Stimulated activated CD4-positive, alpha-beta T cell treated with anti-CD3 and anti-CD28 coated beads, TNF-alpha, amount 100 ng/mL, for 4 hours (primary cell): ENCODE measurements at regions not wholly inside any gene's neighbourhood (a gene's known extent, or its start where the extent isn't known, plus 50 kb on each side); places are given as distances from the start of the nearest gene placed in this dataset.
"Not testable (repeated sequence)": the region's sequence is repeated elsewhere in the genome, so short reads cannot be mapped to it uniquely, and the experiment has no call there.

ENCODE experiments used
- DNase-seq, 3 experiments: peaks; one replicate each; pipeline ENCODE4 v3.0.0-alpha.2; 2020; ENCODE audit warnings: low read depth in 3 of 3

DNA sequence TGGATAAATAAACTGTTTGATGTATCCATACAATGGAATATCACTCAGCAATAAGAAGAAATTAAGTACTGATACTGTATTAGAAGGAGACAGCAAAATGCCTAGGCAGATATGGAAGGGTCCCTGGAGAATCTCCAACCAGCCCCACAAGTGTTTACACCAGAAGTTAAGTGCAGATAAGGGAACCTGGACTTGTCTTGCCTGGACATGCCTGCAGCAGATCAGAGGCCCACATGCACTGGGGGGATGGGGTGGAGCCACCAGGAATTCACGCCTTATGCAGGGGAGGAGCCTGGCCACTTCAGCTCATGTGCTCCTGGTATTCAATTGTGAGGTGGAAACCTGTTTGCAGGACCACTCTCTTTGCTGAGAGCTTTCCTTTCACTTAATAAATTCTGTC lies 356.9 kb downstream of the TUBA3C start:
- DNase-seq, result not testable (repeated sequence)

DNA sequence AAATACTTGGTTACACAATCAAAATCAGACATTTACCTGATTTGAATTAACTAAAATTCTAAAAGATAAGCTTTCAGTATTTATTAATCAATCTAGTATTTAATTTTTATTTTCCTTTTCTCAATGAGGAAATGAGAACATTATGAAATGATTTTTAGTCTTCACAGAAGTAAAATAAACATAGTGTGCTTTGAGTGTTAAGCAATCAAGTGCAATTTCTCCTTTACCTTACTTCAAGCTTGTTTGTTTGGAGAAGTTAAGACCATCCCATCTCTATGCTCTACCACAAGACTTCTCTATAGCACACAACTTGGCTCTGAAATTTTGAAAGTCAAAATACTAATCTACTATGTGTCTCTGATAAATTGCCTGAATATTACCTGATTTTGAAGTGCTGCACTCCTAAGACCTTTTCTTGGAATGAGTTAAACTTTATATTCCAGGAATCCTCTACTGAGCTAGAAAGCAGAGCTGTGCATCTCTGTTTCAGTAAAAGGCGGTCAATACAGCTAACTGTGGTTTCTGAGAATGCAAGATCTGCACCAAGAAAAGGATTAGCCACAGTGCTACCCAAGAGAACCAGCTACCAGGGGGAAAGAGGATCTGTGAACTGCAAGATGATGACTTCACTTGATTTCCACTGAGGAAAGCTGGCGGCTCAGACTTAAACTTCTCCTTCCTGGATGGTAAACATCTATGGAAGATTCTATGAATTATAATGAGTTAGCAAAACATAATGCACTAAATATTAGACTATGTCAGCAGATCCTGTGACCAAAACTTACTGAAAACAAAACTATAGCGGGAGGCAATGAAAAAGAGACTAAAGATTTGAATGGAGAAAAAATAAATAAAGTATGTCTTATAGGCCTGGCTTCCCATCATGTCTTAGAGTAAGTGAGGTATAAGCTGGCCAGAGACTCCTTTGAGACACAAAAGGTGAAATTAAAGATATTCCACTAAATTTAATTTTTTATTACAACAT lies 358.7 kb downstream of the TUBA3C start:
- DNase-seq, result not testable (repeated sequence)

DNA sequence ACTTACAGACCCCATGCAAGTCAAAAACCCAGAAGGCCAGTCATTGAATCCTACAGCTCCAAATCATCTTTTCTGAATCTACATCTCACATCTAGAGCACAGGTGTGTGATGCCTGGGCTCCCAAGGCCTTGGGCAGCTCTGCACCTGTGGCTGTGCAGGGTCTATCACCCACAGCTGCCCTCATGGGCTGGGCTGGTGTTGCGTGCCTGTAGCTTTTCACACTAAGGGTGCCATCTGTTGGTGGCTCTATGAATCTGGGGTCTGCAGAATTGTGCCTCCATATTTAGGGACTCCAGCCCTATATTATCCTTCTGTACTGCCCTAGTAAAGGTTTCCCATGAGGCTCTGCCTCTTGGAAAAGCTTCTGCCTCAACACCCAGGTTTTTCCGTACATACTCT lies 407.6 kb downstream of the TUBA3C start:
- DNase-seq, result not testable (repeated sequence)

GRCh38 chr13:18741696-18742095 lies 439.9 kb downstream of the TUBA3C start:
- not testable (repeated sequence) for DNase-seq

DNA sequence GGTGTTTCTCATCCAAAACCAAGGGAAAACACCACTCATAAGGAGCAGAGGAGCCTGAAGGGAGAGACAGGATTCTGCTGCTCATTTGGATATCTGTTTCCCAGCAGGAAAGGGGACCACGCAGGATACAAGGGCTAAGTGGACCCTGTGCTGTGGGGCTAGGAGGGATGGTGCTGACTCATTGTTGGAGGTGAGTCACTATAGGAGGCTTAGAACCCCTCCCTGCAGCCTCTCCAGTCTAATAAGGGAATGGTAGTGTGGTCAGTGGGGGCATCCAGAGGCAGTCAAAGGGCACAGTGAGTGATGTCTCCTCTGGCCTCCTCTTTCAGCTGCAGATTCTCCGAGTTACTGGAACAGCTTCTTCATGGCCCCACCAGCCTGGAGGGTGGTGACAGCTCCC lies 442.3 kb downstream of the TUBA3C start:
- DNase-seq, result no peak

DNA sequence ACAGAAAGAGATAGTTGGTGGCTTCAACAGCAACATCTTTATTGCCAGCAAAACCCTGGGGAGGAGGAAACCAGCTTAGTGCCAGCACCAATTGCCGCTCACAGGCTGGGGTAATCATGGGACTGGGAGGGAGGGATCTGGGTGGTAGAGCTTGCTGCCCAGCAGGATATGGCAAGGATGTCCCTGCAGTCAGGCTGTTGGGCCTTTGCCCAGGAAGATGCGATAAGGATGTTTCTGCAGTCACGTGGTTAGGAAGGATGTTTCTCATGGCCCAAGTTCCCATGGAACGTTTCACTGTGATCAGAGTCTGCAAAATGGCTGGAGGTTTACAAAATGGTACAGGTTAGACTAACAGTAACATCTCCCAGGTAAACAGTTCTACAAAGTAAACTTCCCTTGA lies 443.5 kb downstream of the TUBA3C start:
- DNase-seq, result not testable (repeated sequence)

DNA sequence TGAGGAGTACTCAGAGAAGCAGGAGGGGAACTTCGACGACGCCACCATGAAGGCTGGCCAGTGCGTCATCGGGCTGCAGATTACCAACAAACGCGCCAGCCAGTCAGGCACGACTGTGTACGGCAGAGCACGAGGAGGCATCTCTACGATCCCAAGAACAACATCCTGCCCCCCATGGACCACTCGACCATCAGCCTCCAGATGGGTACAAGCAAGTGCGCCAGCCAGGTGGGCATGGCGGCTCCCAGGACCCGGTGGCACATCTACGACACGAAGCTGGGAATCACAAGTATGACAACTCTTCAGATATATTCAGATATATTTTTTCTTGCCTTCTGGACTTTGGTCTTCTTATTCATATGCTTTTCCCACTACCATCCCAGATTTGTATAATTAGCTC lies 454.5 kb downstream of the TUBA3C start:
- not testable (repeated sequence) for DNase-seq

DNA sequence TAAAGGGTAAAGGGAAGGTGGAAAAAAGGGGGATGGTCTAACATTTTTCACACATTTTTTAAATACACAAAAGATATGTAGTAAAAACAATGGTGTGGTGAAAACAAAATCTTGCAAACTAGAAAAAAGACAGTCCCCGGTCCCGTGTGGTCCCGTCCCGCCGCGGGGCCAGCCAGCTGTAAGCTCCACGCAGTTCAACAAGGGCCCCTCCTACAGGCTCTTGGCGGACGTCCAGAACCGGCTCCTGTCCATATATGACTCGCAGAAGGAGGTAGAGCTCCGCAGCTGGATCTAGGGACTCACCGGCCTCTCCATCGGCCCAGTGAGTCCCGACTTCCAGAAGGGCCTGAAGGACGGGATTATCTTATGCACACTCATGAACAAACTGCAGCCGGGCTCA lies 455.1 kb downstream of the TUBA3C start:
- DNase-seq, result not testable (repeated sequence)

- DNase-seq, result not testable (repeated sequence)
These were observed 456.3 kb downstream of the TUBA3C start for GRCh38 chr13:18725242-18725822.

DNA sequence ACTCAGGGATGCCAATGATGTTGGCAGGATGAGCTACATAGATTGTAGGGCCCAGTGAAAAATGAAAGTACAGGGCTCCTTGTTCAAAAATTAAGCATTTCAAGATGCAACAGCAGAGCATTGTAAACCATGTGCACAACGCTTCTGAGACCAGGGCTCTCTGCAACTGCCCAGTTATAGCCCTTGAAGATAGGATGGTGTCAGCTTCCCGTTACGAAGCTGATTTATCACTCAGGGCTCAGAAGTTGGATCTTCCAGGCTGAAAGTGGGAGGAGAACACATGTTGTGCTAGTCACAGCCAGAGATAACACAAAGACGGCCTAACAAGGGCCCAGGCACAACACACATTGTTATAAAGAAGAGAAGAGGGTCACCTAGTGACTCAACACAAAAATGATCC lies 466.7 kb downstream of the TUBA3C start:
- no peak for DNase-seq

GRCh38 chr13:18710673-18711072 lies 471.0 kb downstream of the TUBA3C start:
- not testable (repeated sequence) for DNase-seq

DNA sequence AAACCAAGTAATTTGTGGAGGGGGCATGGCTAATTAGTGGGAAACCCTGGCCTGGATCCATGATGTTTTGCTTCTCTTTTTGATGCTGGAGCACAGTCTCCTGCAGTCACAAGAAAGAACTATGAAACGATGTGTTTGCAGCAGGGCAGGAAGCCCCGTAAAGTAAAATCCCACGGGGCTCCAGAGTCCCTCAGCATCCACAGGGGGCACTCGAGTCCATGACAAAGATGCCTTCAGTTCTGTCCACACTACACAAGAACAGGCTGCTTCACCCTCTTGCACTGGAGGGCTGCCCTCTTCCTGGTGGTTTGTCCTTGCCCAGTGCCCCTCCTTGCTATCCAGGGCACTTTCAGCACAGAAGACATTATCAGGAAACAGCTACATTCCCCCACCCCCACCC lies 475.1 kb downstream of the TUBA3C start:
- not testable (repeated sequence) for DNase-seq

DNA sequence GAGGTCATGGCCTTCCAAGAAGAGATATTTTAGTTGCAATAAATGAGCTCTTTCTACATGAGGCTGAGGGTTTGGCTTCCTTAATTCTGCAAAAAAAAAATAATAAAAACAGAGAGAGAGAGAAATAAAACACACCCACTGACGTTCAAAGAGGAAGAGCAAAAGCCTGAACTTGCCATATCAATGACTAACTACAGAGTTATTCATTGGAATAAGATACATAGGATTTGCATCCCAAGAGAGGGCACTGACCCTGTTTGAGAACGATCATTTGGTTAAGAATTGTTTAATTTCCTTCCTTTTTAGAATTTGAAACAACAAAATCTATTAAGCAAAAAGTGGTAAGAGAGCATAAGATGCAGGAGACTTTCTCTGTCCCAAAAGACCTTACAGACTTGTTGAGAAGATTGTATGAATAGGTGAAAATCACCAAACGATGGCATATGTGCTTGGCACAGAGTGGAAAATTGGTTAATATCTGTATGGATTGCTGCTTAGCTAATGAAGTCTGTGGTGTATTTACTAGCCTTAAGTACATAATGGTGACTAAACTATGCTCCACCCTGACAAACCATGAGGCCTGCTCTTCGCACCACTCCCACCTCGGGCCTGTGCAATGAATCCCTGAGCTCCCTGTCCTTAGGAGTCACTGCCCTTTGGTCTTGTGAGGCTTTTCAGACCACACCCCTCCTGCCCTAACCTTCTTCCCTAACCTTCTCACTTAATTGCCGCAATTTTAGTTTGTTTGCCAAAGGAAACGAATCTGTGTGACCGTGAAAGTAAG lies 479.0 kb downstream of the TUBA3C start:
- not testable (repeated sequence) for DNase-seq

- DNase-seq, result not testable (repeated sequence)
These were observed 483.3 kb downstream of the TUBA3C start for GRCh38 chr13:18698332-18698731.

DNA sequence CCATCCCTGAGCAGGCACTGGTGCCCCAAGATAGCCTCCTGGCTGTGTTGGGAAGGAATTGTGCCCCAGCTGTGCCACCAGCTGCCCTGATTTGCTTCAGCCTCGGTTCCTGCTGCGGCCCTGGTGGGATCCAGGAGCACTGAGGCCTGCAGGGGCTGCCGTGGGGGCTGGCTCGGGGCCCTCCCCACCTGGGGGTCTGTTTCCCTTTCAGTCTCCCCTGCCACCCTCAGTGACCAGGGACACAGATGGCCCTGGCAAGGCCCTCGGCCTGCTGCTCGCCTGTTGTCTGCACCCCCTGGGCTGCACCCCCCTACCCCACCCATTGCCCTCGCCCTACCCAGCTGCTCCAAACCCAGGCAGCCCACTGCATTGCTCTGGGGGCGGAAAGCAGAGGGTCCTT lies 483.8 kb downstream of the TUBA3C start:
- not testable (repeated sequence) for DNase-seq

DNA sequence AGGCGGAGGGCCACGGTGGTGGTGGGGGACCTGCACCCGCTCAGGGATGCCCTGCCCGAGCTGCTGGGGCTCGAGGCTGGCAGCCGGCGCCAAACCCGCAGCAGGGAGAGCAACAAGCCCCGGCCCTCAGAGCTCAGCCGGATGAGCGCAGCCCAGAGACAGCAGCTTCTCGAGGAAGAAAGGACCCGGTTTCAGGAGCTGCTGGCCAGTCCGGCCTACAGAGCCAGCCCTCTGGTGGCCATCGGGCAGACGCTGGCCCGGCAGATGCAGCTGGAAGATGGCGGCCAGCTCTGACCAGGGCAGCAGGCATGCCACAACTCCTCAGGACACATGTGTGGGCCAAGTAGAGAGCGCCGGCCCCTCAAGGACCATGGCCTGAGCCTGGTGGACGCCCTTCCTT lies 484.4 kb downstream of the TUBA3C start:
- not testable (repeated sequence) for DNase-seq

DNA sequence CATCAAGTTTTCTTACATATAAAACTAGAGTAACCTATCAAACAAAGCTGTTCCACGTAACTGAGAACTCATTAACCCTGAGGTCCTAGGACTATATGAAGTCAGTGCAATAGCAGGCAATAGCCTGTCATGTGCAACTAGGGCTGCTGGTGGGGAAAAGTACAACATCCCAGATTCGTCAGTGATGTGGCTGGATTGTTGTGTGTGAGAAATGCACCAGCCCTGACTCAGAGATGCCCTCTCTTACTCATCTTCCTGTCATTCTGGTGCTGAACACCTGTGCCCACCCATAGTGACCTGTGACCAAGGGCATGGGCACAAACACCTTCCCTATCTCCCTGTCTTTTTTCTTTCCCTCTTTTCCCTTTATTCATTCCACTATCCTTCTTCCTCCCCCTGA lies 504.2 kb downstream of the TUBA3C start:
- DNase-seq, result not testable (repeated sequence)

- DNase-seq, result not testable (repeated sequence)
These were observed 506.4 kb downstream of the TUBA3C start for GRCh38 chr13:18675268-18675667.

GRCh38 chr13:18673794-18674193 lies 507.8 kb downstream of the TUBA3C start:
- not testable (repeated sequence) for DNase-seq

- DNase-seq, result not testable (repeated sequence)
These were observed 515.0 kb downstream of the TUBA3C start for GRCh38 chr13:18666585-18666984.

DNA sequence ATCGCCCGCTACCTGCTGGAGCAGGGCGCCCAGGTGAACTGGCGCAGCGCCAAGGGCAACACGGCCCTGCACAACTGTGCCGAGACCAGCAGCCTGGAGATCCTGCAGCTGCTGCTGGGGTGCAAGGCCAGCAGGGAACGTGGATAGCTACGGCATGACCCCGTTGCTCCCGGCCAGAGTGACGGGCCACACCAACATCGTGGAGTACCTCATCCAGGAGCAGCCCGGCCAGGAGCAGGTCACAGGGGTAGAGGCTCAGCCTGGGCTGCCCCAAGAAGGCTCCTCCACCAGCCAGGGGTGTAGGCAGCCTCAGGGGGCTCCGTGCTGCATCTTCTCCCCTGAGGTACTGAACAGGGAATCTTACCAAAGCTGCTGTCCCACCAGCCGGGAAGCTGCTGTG lies 515.9 kb downstream of the TUBA3C start:
- not testable (repeated sequence) for DNase-seq

DNA sequence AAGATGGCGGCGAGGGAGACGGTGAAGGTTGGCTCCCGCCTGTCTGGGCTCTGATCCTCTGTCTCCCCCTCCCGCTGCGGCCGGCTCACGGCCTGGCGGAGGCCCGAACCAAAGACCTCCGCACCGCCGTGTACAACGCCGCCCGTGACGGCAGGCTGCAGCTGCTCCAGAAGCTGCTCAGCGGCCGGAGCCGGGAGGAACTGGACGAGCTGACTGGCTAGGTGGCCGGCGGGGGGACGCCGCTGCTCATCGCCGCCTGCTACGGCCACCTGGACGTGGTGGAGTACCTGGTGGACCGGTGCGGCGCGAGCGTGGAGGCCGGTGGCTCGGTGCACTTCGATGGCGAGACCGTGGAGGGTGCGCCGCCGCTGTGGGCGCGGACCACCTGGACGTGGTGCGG lies 516.5 kb downstream of the TUBA3C start:
- not testable (repeated sequence) for DNase-seq
